ENCODE measurements at regions not wholly inside any gene's neighbourhood (a gene's known extent, or its start where the extent isn't known, plus 50 kb on each side); places are given as distances from the start of the nearest gene placed in this dataset.

DNA sequence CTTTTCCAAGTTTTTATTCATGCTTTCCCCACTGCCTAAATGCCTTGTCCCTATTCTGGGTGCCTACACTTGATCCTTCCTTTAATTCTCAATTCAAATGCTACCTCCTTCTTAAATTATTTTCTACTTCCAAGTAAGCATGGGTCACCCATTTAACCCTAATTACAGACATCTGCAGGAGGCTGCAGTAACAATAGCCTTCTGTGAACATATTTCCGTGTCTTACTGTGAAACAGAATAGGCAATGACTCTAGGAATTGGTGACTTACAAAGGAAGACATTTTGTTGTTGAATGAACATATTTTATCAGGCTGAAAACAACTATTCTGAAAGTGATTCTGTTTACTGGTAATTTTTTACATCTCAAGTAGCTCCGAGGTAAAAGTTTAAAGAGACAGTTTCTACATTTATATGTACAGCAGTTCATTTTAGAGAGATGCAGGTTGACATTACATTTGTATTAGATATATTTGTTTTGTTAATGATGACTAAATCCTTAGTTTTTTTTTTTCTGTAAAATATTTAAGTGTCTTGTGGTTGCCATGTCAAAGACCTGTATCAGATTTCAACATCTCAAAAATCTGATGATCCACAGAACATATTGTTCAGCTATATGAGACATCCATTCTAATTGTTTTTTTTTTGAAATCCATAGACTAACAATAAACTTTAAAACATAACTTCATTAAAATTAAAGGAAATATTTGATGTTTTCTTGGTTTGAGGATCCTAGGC, 316.8 kb downstream of the CASP12 start:
- peak; percentile 52 for DNase-seq (ENCODE audit: low read depth)
- H3K4me3 ChIP-seq (ENCODE audit: low read length) = no peak overlapping the region
- TF ChIP-seq, protein P1, sequence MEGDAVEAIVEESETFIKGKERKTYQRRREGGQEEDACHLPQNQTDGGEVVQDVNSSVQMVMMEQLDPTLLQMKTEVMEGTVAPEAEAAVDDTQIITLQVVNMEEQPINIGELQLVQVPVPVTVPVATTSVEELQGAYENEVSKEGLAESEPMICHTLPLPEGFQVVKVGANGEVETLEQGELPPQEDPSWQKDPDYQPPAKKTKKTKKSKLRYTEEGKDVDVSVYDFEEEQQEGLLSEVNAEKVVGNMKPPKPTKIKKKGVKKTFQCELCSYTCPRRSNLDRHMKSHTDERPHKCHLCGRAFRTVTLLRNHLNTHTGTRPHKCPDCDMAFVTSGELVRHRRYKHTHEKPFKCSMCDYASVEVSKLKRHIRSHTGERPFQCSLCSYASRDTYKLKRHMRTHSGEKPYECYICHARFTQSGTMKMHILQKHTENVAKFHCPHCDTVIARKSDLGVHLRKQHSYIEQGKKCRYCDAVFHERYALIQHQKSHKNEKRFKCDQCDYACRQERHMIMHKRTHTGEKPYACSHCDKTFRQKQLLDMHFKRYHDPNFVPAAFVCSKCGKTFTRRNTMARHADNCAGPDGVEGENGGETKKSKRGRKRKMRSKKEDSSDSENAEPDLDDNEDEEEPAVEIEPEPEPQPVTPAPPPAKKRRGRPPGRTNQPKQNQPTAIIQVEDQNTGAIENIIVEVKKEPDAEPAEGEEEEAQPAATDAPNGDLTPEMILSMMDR (IDR thresholded peaks at IDR 0.05; ENCODE audit: insufficient read depth, low read depth, low read length, missing control alignments) = no peak

DNA sequence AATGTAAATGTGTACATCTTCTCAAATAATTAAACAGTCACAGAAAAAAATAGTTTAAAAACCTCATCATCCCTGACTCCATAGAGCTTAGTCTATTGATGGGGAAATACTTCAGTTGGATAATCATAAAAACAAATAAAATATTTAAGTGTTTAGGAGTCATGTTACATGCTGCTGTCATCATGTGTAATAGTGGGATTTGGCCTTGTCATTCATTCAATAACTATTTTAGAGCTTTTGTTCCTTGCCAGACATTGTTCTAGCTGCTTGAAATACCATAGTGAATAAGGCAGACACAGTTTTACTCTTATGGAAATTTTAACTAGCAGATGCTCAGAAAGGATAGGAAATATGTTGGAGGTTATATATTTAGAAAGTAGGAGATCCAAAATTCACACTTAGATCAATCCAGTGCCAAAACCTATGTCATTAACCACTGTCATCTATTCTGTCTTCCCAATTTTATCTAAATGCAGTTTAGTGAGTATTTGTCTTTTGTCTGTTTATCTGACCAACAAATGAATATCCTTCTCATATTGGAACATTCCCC, 324.7 kb downstream of the CASP12 start:
- DNase-seq (ENCODE audit: low read depth) = peak; percentile 85
- TF ChIP-seq, protein P1 (IDR thresholded peaks at IDR 0.05; ENCODE audit: insufficient read depth, low read depth, low read length, missing control alignments) = no peak
- H3K4me3 ChIP-seq (ENCODE audit: low read length) = no peak overlapping the region

DNA sequence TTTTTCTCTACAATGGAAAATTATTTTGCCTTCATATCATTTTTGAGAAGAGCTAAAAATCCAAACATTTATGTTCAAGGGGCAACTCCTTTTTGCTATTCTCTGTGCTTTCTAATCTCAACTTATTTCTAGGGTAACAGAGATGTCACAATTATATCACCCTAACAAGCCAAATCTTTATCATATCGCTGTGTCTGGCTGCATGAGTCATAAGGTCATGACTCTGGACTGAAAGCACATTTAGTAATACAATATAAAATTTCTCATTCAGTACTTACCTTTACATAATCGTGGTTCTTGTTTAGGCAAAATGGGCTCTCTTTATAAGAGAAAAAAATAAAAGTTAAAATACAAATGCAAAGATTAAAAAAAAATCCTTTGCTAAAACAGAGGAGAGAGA, 326.0 kb downstream of the CASP12 start:
- DNase-seq (ENCODE audit: low read depth) = peak; percentile 11
- TF ChIP-seq, protein P1 (IDR thresholded peaks at IDR 0.05; ENCODE audit: insufficient read depth, low read depth, low read length, missing control alignments) = no peak
- no peak overlapping the region for H3K4me3 ChIP-seq (ENCODE audit: low read length)

DNA sequence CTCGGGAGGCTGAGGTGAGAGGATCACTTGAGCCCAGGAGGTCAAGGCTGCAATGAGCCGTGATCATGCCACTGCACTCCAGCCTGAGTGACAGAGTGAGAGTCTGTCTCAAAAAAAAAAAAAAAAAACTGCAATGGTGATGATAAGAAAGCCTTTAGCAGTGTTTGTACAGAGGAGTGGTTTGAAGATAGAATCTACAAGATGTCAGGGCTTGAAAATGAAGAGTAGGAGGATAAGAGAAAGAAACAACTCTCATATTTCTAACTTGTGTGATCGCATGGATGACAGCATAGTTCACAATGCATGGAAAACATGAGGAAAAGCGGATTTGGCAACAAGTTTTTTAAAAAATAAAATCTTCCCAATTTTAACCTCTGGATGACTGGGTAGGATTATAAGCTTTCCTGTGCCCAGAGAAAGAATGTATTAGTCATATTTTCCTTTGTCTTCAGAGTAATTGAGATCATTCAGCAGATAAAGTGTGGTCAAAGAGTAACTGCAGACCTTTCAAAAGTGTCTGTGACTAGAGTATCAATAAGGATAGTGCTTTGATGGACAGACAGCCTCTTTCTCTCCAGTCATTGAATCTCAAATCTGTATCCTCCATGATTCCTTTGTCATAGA, 328.1 kb downstream of the CASP12 start:
- TF ChIP-seq, protein P1 (IDR thresholded peaks at IDR 0.05; ENCODE audit: insufficient read depth, low read depth, low read length, missing control alignments) = no peak
- peak; percentile 52 for DNase-seq (ENCODE audit: low read depth)

DNA sequence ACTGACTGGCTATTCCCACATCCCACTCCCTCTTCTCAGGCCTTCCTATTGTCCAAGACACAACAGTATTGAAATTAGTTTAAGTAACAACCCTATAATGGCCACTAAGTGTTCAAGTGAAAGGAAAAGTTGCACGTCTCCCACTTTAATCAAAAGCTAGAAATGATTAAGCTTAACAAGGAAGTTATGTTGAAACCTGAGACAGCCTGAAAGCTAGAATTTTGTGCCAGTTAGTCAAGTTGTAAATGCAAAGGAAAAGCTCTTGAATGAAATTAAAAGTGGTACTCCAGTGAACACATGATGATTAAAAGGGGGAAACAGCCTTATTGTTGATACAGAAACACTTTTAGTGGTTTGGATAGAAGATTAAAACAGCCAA, 332.7 kb downstream of the CASP12 start:
- no peak overlapping the region for H3K4me3 ChIP-seq (ENCODE audit: low read length)
- DNase-seq (ENCODE audit: low read depth) = no peak
- TF ChIP-seq, protein P1 (IDR thresholded peaks at IDR 0.05; ENCODE audit: insufficient read depth, low read depth, low read length, missing control alignments) = no peak

More for the DNA sequence above, 328.1 kb downstream of the CASP12 start:
- H3K4me3 ChIP-seq (ENCODE audit: low read length) = no peak overlapping the region

DNA sequence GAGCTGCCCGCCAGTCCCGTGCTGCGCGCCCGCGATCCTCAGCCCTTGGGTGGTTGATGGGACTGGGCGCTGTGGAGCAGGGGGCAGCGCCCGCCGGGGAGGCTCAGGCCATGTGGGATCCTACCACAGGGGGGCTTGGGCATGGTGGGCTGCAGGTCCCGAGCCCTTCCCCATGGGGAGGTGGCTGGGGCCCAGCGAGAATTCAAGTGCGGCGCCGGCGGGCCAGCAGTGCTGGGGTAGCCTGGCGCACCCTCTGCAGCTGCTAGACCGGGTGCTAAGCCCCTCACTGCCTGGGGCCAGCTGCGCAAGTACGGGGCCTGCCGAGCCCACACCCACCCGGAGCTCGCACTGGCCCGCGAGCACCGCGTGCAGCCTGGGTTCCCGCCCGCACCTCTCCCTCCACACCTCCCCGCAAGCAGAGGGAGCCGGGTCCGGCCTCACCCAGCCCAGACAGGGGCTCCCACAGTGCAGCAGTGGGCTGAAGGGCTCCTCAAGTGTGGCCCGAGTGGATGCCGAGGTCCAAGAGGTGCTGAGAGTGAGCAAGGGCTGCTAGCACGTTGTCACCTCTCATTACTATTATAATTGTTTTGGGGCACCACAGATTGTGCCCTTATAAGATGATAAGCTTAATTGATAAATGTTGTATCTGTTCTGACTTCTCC, 333.2 kb downstream of the CASP12 start:
- no peak for DNase-seq (ENCODE audit: low read depth)
- no peak overlapping the region for H3K4me3 ChIP-seq (ENCODE audit: low read length)
- TF ChIP-seq, protein P1 (IDR thresholded peaks at IDR 0.05; ENCODE audit: insufficient read depth, low read depth, low read length, missing control alignments) = no peak
